CD4-positive, alpha-beta T cell treated with Interleukin-1 beta for 1 hour (primary cell): ENCODE measurements at regions not wholly inside any gene's neighbourhood (a gene's known extent, or its start where the extent isn't known, plus 50 kb on each side); places are given as distances from the start of the nearest gene placed in this dataset.

ENCODE experiments used
- DNase-seq, 2 donors: peaks; one replicate each; pipeline ENCODE4 v3.0.0-alpha.2; 2020 to 2022

- DNase-seq: no peak
These were observed 54.9 kb upstream of the ENAH start for GRCh38 chr1:225707824-225708223.

DNA sequence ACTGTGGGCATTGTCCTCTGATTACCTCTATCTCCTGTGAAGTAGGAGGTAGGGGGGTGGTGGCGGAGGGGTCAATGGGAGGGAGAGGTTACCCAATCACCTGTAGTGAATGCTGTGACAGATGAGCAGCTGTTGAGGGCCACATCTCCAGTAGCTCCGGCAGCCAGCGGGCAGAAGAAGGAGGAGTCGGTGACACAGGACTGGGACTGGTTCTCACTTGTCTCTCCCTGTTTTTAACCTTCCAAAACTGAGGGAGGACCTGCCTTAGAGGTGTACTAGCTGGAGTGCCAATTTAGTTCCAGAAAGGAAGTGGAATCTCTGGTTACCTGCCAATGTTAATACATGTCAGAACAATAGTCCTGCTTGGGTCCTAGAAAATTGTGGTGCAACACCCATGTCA, 56.2 kb upstream of the ENAH start:
- no peak for DNase-seq

DNA sequence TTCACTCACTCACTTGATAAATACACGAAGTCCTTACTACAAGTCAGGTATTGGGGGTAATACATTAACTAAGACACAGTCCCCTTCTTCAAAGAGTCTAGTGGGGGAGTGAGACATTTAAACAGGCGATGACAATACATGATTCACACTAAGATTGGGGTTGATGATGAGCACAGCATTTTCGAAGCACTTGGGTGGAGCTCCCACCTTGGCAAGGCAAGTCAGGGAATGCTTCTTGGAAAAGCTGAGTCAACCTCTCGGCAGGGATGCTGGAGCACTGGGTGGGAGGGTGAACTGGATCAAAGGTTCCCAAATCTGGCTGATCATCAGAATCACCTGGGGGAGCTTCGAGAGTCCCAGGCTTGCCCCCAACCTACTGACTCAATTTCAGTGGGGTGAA, 57.9 kb upstream of the ENAH start:
- DNase-seq: no peak

- no peak for DNase-seq
These were observed 58.5 kb upstream of the ENAH start for GRCh38 chr1:225711236-225711937.

DNA sequence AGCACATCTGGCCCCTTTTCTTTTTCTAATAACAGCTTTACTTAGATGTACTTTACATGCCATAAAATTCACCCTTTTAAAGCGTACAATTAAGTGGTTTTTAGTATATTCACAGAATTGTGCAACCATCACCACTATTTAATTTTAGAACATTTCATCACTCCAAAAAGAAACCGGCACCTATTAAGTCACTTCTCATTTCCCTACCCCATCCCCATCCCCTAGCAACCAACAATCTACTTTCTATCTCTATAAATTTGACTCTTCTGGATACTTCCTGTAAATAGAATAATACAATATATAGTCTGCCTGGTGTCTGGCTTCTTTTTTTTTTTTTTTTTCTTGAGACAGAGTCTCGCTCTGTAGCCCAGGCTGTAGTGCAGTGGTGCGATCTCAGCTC, 59.5 kb upstream of the ENAH start:
- DNase-seq: peak in 1 of 2 donors; percentile 4

DNA sequence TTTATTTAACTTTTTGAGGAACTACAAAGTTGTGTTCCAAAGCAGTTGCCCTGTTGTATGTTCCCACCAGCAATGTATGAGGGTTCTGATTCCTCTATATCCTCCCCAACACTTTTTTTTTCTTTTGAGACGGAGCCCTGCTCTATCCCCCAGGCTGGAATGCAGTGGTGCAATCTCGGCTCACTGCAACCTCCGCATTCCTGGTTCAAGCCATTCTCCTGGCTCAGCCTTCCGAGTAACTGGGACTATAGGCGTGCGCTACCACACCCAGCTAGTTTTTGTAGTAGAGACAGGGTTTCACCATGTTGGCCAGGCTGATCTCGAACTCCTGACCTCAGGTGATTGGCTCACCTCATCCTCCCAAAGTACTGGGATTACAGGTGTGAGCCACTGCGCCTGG, 60.4 kb upstream of the ENAH start:
- DNase-seq: no peak

- DNase-seq: no peak
These were observed 56.7 kb upstream of the SRP9 start for GRCh38 chr1:225720937-225721336.

- DNase-seq: no peak
These were observed 53.4 kb upstream of the SRP9 start for GRCh38 chr1:225724251-225724650.
